WI38 (cell line): ENCODE measurements at regions not wholly inside any gene's neighbourhood (a gene's known extent, or its start where the extent isn't known, plus 50 kb on each side); places are given as distances from the start of the nearest gene placed in this dataset.

ENCODE experiments used
- H3K4me3 ChIP-seq: 2 replicates; pipeline ENCODE4 v1.5.1; 2011; ENCODE audit warnings: low read depth, mild to moderate bottlenecking, control low read depth, low read length
- TF ChIP-seq, protein P1 (sequence below): IDR thresholded peaks from 2 replicates; pipeline ENCODE4 v1.5.1; 2012; ENCODE audit warnings: low read depth, mild to moderate bottlenecking, control low read depth, low read length

DNA sequence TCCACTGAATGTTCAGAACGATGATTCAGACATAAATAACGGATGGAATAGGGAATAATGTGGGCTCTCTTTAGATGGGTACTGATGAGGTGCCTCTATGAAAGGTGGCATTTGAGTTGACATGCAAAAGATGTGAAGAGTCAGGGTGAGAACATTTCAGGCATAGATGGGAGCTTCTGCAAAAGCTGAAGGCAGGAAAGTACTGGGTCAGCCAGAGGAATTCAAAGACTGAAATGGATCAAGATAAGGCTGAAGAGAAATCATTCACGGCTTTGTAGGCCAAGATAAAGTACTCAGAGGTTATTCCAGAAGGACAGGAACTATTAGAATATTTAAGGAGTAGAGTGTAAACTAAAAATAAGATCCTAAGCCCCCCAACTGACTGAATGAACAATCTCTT, 189.6 kb upstream of the MCTP2 start:
- TF ChIP-seq, protein P1, sequence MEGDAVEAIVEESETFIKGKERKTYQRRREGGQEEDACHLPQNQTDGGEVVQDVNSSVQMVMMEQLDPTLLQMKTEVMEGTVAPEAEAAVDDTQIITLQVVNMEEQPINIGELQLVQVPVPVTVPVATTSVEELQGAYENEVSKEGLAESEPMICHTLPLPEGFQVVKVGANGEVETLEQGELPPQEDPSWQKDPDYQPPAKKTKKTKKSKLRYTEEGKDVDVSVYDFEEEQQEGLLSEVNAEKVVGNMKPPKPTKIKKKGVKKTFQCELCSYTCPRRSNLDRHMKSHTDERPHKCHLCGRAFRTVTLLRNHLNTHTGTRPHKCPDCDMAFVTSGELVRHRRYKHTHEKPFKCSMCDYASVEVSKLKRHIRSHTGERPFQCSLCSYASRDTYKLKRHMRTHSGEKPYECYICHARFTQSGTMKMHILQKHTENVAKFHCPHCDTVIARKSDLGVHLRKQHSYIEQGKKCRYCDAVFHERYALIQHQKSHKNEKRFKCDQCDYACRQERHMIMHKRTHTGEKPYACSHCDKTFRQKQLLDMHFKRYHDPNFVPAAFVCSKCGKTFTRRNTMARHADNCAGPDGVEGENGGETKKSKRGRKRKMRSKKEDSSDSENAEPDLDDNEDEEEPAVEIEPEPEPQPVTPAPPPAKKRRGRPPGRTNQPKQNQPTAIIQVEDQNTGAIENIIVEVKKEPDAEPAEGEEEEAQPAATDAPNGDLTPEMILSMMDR: no peak
- H3K4me3 ChIP-seq: no peak overlapping the region

DNA sequence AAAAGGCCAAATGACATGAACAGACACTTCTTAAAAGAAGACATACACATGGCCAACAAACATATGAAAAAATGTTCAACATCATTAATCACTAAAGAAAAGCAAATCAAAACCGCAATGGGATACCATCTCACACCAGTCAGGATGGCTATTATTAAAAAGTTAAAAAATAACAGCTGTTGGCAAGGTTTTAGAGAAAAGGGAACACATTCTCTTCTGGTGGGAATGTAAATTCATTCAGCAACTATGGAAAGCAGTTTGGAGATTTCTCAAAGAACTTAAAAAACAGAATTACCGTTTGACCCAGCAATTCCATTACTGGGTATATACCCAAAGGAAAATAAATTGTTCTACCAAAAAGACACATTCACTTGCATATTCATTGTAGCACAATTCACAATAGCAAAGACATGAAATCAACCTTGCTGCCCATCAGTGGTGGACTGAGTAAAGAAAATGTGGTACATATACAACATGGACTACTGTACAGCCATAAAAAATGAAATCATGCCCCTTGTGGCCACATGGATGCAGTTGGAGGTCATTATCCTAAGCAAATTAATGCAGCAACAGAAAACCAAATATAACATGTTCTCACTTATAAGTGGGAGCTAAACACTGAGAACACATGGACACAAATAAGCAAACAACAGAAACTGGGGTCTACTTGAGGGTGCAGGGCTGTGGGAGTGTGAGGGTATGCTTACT, 190.7 kb upstream of the MCTP2 start:
- no peak overlapping the region for H3K4me3 ChIP-seq
- TF ChIP-seq, protein P1: no peak

DNA sequence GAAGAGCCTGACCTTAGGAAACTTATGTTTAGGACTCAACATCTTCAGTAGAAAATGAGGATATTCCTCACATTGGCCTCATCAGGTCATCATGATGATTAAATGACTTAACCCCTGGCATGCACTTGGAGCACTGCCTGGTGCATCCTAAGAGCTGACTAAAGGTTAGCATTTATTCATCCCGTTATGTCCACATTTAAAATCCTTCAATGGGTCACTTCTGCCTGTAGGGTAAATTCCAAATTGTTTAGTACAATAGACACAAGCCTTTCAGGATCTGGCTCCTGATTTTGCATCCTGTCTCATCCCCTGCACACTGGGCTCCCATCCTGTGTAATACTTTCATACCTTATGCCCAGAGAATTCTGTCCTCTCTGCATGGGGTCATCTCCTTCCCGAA, 195.2 kb upstream of the MCTP2 start:
- no peak overlapping the region for H3K4me3 ChIP-seq
- TF ChIP-seq, protein P1: no peak

DNA sequence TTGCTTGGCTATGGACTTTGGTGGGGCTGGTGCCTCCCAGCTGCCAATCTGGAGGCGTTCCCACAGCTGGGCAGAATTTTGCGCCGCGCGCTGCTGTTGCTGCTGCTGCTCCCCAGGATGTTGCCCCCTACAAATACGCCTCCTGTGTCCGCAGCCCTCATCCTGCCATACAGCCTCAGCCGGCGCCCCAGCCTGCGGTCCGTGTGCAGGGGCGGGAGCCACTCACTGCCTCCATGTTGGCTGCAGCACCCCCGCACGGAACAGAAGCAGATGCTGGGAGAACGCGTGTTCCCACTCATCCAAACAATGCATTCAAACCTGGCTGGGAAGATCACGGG, 197.7 kb upstream of the MCTP2 start:
- no peak overlapping the region for H3K4me3 ChIP-seq
- TF ChIP-seq, protein P1: no peak

DNA sequence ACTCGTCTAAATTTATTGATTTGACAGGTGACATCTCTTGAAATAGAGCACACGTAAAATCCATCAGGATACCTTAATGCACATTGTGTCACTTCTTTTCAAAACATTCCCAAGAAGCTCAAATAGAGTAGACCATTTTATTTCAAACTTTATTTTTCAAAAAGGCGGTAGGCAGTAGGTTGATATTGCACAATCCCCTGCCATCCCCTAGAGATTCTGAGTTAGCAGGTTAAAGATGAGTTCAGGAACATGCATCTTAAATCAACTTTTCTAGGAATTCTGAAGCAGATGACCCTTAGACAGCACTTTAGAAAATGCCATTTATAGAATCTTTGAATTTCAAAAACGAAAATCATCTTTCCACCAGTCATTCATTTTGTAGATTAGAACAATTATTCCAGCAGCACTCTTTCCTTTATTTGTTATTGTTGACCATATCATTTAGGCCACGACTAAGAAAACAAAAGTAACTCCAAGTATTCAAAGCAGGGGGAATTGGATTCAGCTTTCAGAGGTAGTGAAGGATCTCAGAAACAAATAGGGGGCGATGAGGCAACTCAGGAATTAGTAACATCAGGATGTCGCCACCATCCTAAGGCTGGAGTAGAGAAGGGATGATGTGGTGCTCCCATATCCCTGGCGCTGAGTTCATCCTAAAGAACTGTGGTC, 198.2 kb upstream of the MCTP2 start:
- TF ChIP-seq, protein P1: no peak
- H3K4me3 ChIP-seq: no peak overlapping the region

DNA sequence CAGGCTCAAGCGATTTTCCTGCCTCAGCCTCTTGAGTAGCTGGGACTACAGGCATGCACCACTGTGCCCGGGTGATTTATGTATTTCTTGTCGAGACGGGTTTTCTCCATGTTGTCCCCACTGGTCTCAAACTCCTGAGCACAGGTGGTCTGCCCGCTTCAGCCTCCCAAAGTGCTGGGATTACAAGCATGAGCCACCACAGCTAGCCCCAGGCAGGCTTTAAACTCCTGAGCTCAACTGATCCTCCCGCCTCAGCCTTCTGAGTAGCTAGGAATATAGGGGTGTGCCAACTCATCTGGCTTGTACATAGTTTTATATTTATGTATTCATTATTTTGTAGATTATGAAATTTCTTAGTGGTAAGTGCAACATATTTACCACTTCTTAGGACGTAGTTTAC, 198.8 kb upstream of the MCTP2 start:
- H3K4me3 ChIP-seq: no peak overlapping the region
- TF ChIP-seq, protein P1: no peak

DNA sequence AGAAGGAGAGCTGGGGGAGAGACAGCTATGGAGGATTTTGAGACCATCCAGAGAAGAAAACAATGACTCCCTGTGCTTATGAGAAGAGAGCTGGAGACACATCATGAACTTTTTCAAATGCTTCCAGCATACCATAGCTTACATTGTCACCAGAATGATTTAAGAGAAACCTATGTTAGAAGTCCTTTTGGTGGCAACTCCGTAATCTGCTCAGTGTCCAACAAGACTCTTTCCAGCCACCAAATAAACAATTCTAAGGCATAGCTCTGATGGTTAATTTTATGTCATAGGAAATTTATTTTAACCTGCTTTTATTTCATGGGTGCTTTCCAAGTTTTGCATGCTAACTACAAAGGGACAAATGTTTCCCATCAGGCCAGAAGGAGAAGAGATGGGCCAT, 200.3 kb upstream of the MCTP2 start:
- TF ChIP-seq, protein P1: no peak

More for the DNA sequence above, 200.3 kb upstream of the MCTP2 start:
- H3K4me3 ChIP-seq: no peak overlapping the region
